ENCODE measurements at regions not wholly inside any gene's neighbourhood (a gene's known extent, or its start where the extent isn't known, plus 50 kb on each side); places are given as distances from the start of the nearest gene placed in this dataset.

DNA sequence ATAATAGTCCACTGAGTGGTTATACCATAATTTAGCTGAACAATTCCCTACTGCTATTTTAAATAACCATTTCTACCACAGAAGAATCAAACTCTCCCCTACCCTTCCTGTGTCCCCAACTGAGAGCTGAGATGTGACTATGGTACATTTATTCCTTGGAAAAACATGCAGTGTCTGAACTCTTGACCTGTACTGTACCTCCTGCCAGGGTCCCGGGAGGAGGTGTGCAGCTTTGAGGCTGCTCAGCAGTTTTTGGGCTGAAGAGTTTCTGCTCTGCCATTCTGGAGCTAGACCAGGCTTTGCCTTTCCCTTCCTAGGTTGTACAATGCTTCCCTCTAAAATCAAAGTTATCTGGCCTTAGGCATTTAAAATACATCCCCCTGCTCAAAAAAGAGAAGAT lies 275.1 kb upstream of the SGK1 start:
- no peak for FAIRE-seq
- Histone ChIP-seq H3K4me3 (replicated peaks in 1 of 3; ENCODE audit: insufficient read depth in 1 of 3, low read depth in 1 of 3, low read length in 3 of 3) (no peak overlapping the region), H3K9ac (replicated peaks; ENCODE audit: extremely low read depth, insufficient read depth, low read length) (no peak overlapping the region), H3K79me2 (ENCODE audit: control insufficient read depth, insufficient read depth, low read length) (no peaks in the 10 kb centered on the region), H2AFZ (ENCODE audit: low read depth, low read length) (no peak overlapping the region), H3K9me1 (replicated peaks; ENCODE audit: control insufficient read depth, extremely low read depth, insufficient read depth, low read length) (no peaks in the 10 kb centered on the region), H3K36me3 (ENCODE audit: control insufficient read depth in 2 of 2, extremely low read depth in 1 of 2, insufficient read depth in 2 of 2, low read length in 2 of 2) (no peaks in the 10 kb centered on the region), H3K9me3 (replicated peaks; ENCODE audit: control insufficient read depth, insufficient read depth, low read length) (no peaks in the 10 kb centered on the region), H3K4me2 (ENCODE audit: insufficient read depth, low read length) (no peak overlapping the region), H3K27ac (ENCODE audit: insufficient read depth, low read depth, low read length) (no peak overlapping the region), H3K27me3 (ENCODE audit: control insufficient read depth in 2 of 2, insufficient read depth in 2 of 2, low read length in 2 of 2) (no peaks in the 10 kb centered on the region), H4K20me1 (replicated peaks; ENCODE audit: control insufficient read depth, extremely low read depth, insufficient read depth, low read length) (no peaks in the 10 kb centered on the region), H3K4me1 (ENCODE audit: control insufficient read depth, extremely low read depth, insufficient read depth, low read length) (no peaks in the 10 kb centered on the region)
- TF ChIP-seq EZH2 (IDR thresholded peaks at IDR 0.05; ENCODE audit: borderline replicate concordance, low read depth, low read length, severe bottlenecking) (no peak), POLR2A (IDR thresholded peaks at IDR 0.05; ENCODE audit: low read depth, low read length) (no peak), FOS (IDR thresholded peaks at IDR 0.05; ENCODE audit: borderline replicate concordance, insufficient read depth, low read length) (no peak), GATA2 (IDR thresholded peaks at IDR 0.05; ENCODE audit: insufficient read depth, insufficient read length, low read depth, low read length) (no peak), MYC (IDR thresholded peaks at IDR 0.05; ENCODE audit: low read depth, low read length) (no peak), POLR2AphosphoS5 (IDR thresholded peaks at IDR 0.05; ENCODE audit: insufficient read depth, low read depth, low read length) (no peak), JUN (IDR thresholded peaks at IDR 0.05; ENCODE audit: borderline replicate concordance, insufficient read depth, insufficient read length, low read depth) (no peak)
- TF ChIP-seq, protein P1, sequence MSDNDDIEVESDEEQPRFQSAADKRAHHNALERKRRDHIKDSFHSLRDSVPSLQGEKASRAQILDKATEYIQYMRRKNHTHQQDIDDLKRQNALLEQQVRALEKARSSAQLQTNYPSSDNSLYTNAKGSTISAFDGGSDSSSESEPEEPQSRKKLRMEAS (IDR thresholded peaks at IDR 0.05; ENCODE audit: insufficient read depth, insufficient read length): no peak
- TF ChIP-seq, protein P2, sequence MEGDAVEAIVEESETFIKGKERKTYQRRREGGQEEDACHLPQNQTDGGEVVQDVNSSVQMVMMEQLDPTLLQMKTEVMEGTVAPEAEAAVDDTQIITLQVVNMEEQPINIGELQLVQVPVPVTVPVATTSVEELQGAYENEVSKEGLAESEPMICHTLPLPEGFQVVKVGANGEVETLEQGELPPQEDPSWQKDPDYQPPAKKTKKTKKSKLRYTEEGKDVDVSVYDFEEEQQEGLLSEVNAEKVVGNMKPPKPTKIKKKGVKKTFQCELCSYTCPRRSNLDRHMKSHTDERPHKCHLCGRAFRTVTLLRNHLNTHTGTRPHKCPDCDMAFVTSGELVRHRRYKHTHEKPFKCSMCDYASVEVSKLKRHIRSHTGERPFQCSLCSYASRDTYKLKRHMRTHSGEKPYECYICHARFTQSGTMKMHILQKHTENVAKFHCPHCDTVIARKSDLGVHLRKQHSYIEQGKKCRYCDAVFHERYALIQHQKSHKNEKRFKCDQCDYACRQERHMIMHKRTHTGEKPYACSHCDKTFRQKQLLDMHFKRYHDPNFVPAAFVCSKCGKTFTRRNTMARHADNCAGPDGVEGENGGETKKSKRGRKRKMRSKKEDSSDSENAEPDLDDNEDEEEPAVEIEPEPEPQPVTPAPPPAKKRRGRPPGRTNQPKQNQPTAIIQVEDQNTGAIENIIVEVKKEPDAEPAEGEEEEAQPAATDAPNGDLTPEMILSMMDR (IDR thresholded peaks at IDR 0.05; ENCODE audit: extremely low read depth in 1 of 2, insufficient read depth in 1 of 2, low read depth in 1 of 2, low read length in 2 of 2): no peak
- dilution Hi-C loops (cut with MboI; ENCODE audit: extremely low pct_ligation_motif_present, low sequenced_read_pairs) (no loop called here), intact Hi-C loops (cut with micrococcal nuclease) (no loop called here)
- DNase-seq (ENCODE audit: low read depth, low spot score): no peak
- no TSS peak for BruUV-seq (replicated peaks)
- ChIA-PET POLR2A (no interaction called here), CTCF (no interaction called here)

All from endothelial cell of umbilical vein (primary cell).